GM21447 (cell line): ENCODE measurements at regions not wholly inside any gene's neighbourhood (a gene's known extent, or its start where the extent isn't known, plus 50 kb on each side); places are given as distances from the start of the nearest gene placed in this dataset.

Experiments used
- ATAC-seq: cut with Tn5 transposase; IDR thresholded peaks from one replicate; pipeline ENCODE4 v1.9.1; 2021; ENCODE audit not compliant: unreplicated experiment

DNA sequence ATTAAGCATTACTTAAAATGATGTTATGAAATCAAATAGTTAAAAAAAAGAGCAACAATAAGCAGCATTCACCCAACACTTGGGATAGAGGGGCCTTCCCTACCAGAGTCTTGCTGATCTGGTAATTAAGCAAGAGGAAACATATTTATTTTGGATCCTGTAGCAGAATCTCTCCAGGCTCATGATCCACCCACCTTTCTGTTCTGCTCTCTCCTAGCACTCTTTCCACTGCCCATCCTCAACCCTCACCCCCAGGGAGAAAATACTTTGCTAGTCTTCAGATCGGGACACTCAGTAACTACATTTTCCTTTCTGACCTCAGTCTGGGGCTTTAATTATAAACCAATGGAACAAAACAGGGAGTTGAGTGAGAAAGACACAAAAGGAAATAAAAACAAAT, 1541.9 kb downstream of the AACS start:
- ATAC-seq, result no peak

DNA sequence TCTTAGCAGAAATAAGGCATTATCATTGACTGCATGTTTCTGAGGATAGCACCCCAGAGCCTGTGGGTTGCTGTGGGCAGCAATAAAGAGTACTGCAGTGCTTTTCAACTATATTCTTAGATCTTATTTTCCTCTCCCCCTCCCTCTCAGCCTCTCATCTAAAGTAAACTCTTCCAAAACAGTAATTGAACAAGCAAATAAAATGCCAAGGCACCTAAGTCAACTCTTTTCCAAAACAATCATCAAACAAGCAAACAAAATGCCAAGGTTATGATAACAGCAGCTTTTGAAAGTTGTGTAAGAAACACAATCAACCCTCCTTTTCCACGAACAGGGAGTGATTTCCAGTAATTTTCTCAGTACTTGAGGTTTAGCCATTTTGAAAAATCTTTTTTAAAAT, 1542.6 kb downstream of the AACS start:
- ATAC-seq, result no peak

DNA sequence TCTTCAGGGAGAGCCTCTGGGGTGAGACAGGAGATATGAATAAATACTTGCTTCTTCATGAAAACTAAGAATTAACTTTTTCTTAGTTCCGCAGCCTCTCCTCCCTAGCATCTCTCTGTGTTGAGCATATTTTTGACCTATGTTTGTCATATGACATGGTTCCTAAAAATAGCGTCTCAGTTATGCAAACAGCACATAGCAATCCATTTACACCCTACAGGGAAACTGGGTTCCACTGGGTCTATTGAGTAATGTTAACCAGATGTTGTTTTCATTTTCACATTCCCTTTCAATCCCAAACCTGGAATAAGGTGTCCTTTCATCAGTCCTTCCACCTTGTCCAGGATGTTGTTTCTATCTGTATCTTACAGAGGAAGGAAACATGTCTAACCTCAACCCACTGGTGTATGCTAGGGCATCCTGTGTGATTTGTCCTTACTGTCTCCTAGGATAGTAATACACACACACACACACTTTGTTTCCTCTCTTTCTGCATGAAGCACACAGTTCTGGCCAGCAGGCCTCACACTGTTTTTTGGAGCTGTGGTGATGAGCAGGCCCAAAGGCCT, 1543.5 kb downstream of the AACS start:
- ATAC-seq, result no peak

DNA sequence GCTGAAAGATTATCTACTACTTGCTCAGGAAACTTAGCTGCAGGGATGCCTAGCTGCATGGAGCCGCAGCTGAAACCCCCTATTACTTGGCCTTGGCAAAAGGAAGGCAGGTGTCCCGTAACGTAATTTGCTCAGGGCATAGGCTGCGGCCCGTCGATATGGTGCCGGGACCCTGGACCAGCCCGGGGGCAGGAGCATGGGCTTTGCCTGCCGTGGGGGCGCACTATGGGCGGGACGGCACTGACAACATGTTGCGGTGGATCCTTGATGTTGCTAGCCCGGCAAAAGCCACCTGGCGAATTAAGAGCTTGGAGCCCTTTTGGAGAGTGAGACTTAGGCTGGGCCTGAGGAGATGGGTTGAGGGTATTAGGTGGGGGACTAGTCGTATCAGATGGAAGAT, 1551.2 kb downstream of the AACS start:
- no peak for ATAC-seq

DNA sequence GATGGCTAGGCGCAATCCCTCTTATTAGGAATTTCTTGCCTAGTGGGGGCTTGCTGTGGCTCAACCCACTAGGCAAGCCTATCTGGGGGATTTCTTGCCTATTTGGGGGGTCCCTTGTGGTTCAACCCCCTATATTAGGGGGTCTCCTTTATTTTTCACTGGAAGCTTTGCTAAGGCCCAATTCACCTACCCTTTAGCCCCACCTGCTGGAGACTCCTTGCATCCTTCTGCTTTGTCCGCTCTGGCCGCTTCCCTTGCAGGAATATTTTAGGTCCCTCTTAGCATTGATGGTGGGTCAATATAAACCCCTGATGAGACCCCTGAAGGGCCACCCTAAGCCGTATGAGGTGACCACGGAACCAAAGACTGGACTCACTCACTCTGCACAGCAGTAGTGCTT, 1552.1 kb downstream of the AACS start:
- ATAC-seq, result no peak

DNA sequence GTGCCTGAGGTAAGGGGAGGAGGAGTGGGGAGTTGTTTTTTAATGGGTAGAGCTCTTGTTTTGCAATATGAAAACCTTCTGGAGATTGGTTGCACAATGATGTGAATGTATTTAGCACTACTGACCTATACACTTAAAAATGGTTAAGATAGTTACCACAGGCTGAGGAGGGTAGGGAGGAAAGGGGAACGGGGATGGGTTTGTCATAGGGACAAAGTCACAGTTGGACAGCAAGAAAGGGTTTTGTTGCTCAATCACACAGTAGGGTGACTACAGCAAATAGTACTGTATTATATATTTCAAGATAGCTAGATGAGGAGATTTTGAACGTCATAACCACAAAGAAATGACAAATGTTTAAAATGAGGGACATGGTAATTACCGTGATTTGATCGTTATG, 1562.4 kb downstream of the AACS start:
- ATAC-seq, result no peak

DNA sequence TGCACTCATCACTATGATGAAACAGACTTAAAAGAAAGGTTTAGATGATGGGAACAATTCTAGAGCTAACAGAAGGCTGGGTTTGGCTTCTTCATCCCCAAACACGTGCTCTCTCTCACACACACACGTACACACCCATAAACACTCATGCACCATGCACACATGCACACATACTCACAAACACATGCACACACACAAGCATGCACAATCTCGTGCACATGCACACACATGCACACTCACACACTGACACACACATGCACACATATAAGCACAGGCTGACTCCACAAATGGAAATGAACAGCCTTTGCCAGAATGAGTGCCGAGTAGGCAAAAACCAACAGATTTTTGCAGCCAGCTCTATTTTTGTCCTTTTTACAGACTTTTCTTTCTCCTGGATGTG, 1571.6 kb downstream of the AACS start:
- ATAC-seq, result no peak

DNA sequence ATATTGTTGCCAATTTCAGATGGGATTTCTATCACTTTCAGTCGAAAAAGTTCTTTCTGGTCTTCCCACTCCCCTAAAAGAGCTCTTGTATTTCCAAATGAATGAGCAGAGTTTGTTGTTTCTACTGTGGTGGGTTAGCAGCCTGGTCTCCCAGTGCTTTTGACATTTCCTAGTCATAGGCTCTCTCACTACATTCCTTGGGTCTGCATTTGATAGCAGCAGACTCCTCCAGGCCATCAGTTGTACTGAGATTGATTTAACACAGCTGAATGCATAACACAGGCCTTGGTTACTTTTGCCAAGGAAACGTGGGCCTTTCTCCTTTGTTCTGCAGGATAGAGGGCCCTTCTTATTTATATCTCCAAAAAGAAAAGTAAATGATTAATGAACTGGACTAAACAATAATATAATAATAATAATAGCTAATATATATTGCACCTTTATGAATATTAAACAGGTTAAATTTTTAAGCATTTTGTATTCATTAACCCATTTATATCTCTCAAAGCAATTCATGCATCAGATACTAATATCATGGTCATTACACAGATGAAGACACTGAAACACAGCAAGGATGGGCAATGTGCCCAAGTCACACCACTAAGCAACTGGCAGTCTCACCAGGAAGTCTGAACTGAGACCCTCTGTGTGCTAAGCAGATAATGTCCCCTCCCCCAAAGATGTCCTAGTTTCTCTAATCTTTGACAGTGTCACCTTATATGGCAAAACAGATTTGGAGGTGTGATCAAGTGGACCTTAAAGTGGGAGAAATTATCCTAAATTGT, 1579.2 kb downstream of the AACS start:
- no peak for ATAC-seq

DNA sequence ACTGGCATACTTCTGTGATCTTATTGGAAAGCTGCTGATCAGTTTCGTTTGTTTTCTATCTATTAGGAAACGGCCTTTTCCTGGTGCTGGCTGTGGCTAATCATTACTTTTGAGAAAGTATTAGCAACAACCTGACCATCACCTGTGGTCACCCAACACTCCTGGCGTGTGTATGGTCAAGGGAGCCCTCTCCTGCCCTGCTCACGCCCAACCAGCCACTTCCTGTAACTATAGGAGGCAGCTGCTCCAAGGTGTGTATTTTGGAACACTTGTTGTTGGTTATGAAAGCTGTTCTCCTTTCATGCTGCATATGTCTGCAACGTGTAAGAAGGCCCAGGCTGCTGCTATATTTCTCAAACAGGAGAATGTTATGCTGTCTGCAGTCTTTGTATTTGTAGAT, 1582.8 kb downstream of the AACS start:
- ATAC-seq, result no peak

DNA sequence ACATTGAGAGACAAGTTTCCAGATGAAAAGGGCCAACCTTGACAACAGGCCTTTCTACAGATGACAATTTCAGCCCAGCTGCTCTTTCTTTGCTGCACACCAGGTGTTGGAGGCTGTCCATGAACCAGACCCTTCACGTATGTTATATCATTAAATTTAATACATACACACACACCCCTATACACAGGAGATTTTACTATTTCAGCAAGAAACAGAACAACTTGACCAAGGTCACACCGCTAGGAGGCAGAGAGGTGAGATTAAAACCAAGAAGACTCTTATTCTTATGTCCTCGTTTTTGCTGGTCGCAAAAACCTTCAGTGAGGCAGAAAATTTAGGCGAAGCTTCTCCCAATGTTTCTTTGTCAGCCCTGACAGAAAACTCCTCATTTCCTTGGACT, 1585.9 kb downstream of the AACS start:
- no peak for ATAC-seq

DNA sequence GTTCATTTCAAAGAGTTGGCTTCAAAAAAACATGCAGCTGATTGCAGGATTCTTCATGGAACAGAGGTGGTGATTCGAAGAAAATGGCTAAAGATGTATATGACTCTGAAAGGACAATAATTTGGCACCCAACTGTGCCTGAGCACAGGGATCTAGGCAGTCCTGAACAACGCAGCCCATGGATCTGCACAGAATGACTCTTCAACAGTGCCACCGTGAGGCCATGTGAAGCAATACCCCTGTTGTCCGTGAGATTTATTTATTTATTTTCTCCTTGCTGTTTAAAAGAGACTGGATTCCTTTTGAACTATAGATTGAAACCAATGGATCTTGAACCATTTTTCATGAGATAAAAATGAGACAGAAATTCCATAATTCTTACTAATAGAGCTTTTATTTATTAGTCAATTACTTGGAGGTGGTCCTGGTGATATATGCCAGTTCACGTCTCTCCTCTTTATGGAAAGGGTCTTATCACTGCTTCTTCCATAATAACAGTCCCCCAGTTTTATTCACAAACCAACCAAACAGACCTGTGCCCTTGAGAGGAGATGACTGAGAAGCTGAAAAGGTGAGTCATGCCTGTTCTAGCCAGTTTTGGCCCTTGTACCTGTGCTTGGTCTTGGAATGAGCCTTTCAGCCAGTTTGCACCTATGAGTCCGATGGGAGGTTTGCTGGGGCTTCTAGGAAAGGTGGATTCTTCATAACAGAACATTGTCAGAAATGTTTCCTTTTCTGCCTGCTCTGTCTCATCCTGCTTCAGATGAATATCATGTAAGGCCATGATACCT, 1598.3 kb downstream of the AACS start:
- ATAC-seq, result no peak

DNA sequence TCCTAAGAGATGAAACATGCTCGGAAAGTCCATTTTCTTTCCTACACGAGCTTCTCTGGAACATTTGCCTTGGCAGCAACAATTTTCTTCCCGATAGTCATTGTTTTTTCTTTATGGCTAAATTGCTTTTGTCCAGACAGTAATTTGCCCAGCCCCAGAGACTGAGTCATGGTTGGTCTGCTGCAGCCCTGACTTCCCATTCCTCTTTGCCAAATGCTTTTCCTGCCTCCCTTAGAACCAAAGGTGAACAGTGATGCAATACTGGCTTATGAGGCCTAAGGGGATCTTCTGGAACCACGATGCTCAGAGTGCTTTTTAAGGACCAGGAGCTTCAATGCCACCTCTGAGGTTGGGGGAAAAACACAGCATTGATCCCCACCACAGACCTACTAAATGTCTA, 1599.6 kb upstream of the TMEM132C start:
- no peak for ATAC-seq

DNA sequence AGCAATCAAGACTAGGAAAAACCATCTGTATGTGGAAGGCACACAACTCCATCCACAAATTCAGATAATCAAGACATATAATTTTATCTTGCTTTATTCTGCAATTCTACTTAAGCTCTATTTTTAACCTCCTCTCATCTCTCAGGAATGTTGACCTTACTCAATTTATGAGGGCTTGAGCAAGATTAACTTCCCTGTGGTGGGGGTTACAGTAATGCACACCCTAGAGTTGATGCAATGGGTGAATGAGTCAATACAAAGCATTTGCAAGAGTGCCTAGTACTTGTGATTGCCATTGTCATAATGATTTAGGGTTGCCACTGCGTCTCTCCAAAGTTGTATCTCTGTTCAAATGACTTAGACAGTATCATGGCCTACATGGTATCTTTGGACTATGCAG, 1598.4 kb upstream of the TMEM132C start:
- no peak for ATAC-seq

DNA sequence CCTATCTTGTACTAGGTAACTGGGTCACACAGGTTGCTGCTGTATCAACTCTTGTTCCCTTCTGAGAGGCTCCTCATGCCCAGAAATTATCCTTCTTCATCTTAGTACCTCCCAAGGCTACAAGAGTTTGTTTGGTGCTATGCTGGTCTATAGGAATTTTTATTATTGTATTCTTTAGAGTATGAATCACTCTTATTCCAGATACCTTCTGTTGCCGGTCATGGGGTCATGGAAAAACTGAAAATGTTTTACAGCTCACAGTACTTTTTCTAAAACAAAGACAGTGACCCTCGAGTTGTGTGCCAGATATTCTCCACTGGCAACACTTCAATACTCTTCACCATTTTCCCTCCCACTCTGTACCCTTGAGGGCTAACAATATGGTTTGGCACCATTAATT, 1598.0 kb upstream of the TMEM132C start:
- no peak for ATAC-seq

DNA sequence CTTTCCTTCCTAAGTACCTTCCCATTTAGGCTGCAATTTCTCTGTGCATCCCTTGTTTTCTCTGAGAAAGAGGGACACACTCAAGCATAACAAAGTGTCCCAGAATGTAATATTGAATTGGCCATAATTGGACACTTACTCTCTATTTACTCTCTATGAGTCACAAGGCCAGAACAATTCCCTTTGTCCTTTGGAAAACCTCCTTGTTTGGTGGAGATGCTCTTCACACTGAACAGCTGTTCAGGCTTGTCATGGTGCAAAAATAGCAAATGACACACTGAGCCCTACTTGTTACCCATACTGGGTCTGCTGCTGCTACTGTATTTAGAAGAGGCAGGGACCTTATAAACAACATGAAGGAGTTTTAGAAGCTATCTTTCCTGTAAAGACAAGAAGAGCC, 1590.5 kb upstream of the TMEM132C start:
- ATAC-seq, result no peak

DNA sequence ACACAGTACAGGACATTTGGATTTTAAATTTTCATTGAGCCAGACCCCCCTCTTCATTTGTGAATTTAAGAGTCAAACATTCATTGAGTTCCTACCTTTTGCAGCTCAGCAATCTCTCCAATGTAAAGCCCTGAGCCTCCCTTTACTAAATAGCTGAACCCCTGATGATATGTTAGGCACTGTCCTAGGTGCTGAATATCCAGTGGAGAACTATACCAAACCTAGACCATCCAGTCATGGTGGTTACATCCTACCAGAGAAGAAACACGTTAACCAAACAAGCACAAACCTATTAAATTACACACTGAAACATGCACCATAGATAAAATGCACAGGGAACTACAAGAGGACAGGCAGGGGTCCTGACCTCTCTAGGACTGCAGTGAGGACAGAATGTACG, 1585.3 kb upstream of the TMEM132C start:
- ATAC-seq, result no peak

DNA sequence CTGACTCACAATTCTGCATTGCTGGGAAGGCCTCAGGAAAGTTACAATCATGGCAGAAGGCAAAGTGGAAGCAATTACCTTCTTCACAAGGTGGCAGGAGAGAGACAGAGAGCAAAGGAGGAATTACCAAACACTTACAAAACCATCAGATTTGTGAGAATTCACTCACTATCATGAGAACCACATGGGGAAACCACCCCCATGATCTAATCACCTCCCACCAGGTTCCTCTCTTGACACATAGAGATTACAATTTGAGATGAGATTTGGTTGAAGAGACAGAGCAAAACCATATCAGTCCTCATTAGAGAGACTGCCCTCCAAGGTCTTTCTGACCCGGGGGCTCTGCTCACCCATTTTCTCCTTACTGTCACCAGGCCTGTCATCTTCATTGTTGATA, 1582.3 kb upstream of the TMEM132C start:
- no peak for ATAC-seq

DNA sequence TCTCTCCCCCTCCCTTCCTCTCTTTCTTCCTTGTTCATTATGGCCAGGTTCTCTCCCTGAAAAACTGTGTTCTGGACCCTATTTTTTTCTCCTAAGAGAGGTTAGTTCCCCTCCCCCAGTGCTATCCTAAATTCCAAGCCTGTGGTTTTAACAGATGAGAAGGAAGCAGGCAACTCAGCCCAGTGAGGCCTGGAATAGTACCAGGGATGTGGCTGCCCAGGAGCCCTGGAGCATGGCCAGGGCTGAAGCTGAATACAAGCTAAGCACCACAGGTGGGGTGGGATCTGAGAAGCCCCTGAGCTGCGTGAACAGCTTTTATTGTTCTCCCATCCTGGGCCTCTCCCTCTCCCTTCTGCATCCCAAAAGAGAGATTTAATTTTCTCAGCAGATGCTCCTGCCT, 1581.3 kb upstream of the TMEM132C start:
- ATAC-seq, result no peak

DNA sequence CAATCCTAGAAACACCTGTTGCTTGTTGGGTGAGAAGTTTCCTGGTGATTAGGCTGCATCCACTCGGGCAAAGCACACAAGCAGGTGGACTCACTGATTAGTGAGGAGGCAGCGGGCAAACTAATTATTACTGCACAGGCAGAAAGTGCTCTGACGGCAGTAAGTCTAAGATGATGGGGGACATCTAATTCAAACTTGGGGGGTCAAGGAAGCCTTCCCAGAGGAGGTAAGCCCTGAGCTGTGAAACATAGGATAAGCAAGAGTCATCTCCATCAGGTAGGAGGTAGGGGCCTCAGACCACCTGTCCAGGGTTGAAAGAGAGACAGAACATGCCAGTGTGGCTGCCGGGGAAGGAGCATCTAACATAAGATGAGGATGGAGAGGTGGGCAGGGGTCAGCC, 1578.4 kb upstream of the TMEM132C start:
- ATAC-seq, result no peak

DNA sequence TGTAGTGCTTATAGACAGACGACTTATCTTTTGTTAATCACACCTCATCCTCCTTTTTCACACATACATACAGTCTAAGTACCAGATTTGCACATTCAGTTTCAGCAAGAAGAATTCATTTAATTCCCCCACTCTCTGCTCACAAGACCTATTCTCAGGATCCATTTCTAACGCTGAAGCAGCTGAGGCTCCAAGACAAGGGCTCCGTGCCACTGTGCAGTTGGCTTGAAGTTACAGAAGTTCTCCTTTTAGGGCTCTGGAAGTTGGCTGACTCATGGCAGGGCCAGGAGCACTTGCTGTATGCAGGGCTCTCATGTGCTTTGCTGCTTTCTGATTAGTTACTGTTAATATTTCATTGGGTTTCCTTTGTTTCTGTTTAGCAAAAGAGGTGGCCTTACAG, 1566.9 kb upstream of the TMEM132C start:
- no peak for ATAC-seq

DNA sequence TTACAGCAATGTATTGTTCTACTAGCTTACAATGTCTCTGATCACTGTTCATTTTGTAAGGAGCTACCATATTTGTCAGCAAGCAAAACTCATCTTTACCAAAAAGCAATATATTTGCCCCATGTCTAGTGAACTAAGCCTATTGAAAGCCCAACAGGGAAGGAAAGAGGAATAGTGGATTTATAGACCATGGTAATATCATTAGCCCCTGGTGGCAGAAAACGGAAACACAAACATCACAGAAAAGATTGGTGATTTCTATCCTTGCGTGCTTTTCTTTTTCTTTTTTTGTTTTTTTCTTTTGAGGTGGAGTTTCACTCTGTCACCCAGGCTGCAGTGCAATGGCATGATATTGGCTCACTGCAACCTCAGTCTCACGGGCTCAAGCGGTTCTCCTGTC, 1562.4 kb upstream of the TMEM132C start:
- ATAC-seq, result no peak

DNA sequence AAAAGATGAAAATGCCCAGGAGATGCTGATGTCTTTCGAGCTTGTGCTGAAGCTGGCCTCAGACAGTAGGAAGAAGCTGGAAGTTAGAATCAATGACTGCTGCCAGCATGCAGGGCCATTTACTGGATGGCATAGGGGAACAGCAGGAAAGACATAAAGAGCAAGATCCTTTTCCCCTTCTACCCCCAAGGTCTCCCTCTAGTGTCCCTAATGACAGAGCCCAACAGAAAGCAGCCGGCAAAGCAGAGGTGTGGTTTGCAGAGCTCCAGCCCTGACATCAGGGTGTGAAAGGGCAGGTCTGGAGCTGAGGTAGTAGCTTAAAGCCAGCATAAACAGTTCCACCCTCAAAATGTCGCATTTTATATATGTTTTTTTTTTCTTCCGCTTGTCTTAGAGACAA, 1560.7 kb upstream of the TMEM132C start:
- no peak for ATAC-seq
